ENCODE measurements at regions not wholly inside any gene's neighbourhood (a gene's known extent, or its start where the extent isn't known, plus 50 kb on each side); places are given as distances from the start of the nearest gene placed in this dataset.

- WGBS (ENCODE audit: insufficient coverage): no CpG with 5 or more reads among the region's 9 CpGs
- TF ChIP-seq CTCF (IDR thresholded peaks at IDR 0.05): no peak
- no peaks in the 10 kb centered on the region for H3K9me3 ChIP-seq (replicated peaks in 1 of 2; ENCODE audit: control insufficient read depth in 1 of 2, insufficient read depth in 1 of 2, low read length in 2 of 2)
- no peak overlapping the region for H3K4me3 ChIP-seq (replicated peaks in 1 of 3; ENCODE audit: low read depth in 2 of 3, low read length in 3 of 3)
- H3K27me3 Mint-ChIP-seq (ENCODE audit: low read depth in 3 of 3): peaks cover 0 to 2% (median 2%) of the 10 kb centered on the region in 3 donors
- H3K9me3 Mint-ChIP-seq: peaks cover 0 to 2% (median 0%) of the 10 kb centered on the region in 7 donors
- no peak overlapping the region for H3K9ac ChIP-seq (ENCODE audit: insufficient read depth, low read length, poor library complexity, severe bottlenecking)
- no peak overlapping the region for H3K27ac Mint-ChIP-seq
- no peaks in the 10 kb centered on the region for H3K79me2 ChIP-seq (ENCODE audit: insufficient read depth, low read length)
- no peaks in the 10 kb centered on the region for H3K4me1 Mint-ChIP-seq
- no peak for DNase-seq
- H3K36me3 Mint-ChIP-seq: no peaks in the 10 kb centered on the region
- H3K27ac ChIP-seq (ENCODE audit: low read depth in 1 of 2, low read length in 2 of 2): no peak overlapping the region
- no peak overlapping the region for H3K4me2 ChIP-seq (replicated peaks; ENCODE audit: extremely low read depth, low read length, poor library complexity, severe bottlenecking)
- H3K36me3 ChIP-seq (replicated peaks in 1 of 2; ENCODE audit: control insufficient read depth in 1 of 2, insufficient read depth in 2 of 2, low read length in 2 of 2): no peaks in the 10 kb centered on the region
- no peak overlapping the region for H3K4me3 Mint-ChIP-seq
- no peaks in the 10 kb centered on the region for H4K20me1 ChIP-seq (ENCODE audit: insufficient read depth, low read length)
- no peaks in the 10 kb centered on the region for H3K4me1 ChIP-seq (ENCODE audit: control insufficient read depth in 1 of 2, insufficient read depth in 2 of 2, low read length in 2 of 2)
- H3K27me3 ChIP-seq (ENCODE audit: control insufficient read depth in 2 of 2, insufficient read depth in 2 of 2, low read length in 2 of 2): no peaks in the 10 kb centered on the region
- intact Hi-C loops (cut with micrococcal nuclease): no loop called here
- H2AFZ ChIP-seq (ENCODE audit: insufficient read depth, low read depth, low read length, poor library complexity, severe bottlenecking): no peak overlapping the region
Measured at GRCh38 chr4:136637071-136637777, 895.1 kb downstream of the PCDH18 start.

GRCh38 chr4:136636155-136636554, 896.1 kb downstream of the PCDH18 start:
- Histone ChIP-seq H2AFZ (ENCODE audit: insufficient read depth, low read depth, low read length, poor library complexity, severe bottlenecking) (no peak overlapping the region), H3K36me3 (replicated peaks in 1 of 2; ENCODE audit: control insufficient read depth in 1 of 2, insufficient read depth in 2 of 2, low read length in 2 of 2) (no peaks in the 10 kb centered on the region), H3K9me3 (replicated peaks in 1 of 2; ENCODE audit: control insufficient read depth in 1 of 2, insufficient read depth in 1 of 2, low read length in 2 of 2) (no peaks in the 10 kb centered on the region), H3K4me1 (ENCODE audit: control insufficient read depth in 1 of 2, insufficient read depth in 2 of 2, low read length in 2 of 2) (no peaks in the 10 kb centered on the region), H3K9ac (ENCODE audit: insufficient read depth, low read length, poor library complexity, severe bottlenecking) (no peak overlapping the region), H3K27me3 (ENCODE audit: control insufficient read depth in 2 of 2, insufficient read depth in 2 of 2, low read length in 2 of 2) (no peaks in the 10 kb centered on the region), H4K20me1 (ENCODE audit: insufficient read depth, low read length) (no peaks in the 10 kb centered on the region), H3K79me2 (ENCODE audit: insufficient read depth, low read length) (no peaks in the 10 kb centered on the region), H3K4me2 (replicated peaks; ENCODE audit: extremely low read depth, low read length, poor library complexity, severe bottlenecking) (no peak overlapping the region), H3K4me3 (replicated peaks in 1 of 3; ENCODE audit: low read depth in 2 of 3, low read length in 3 of 3) (no peak overlapping the region), H3K27ac (ENCODE audit: low read depth in 1 of 2, low read length in 2 of 2) (no peak overlapping the region)
- H3K4me1 Mint-ChIP-seq: no peaks in the 10 kb centered on the region
- no peak overlapping the region for H3K4me3 Mint-ChIP-seq
- no peak overlapping the region for H3K27ac Mint-ChIP-seq
- intact Hi-C loops (cut with micrococcal nuclease): no loop called here
- peaks cover 0 to 2% (median 0%) of the 10 kb centered on the region in 7 donors for H3K9me3 Mint-ChIP-seq
- WGBS (ENCODE audit: insufficient coverage): 83% methylated on average over 7 of the region's 10 CpGs
- no peak for DNase-seq
- H3K36me3 Mint-ChIP-seq: no peaks in the 10 kb centered on the region
- H3K27me3 Mint-ChIP-seq (ENCODE audit: low read depth in 3 of 3): peaks cover 0 to 2% (median 0%) of the 10 kb centered on the region in 3 donors
- TF ChIP-seq CTCF (IDR thresholded peaks at IDR 0.05): no peak
